Naive B cell (primary cell): ENCODE measurements at regions not wholly inside any gene's neighbourhood (a gene's known extent, or its start where the extent isn't known, plus 50 kb on each side); places are given as distances from the start of the nearest gene placed in this dataset.

Source experiments
- ATAC-seq, 2 donors: fragments of 150-1000 bp; cut with Tn5 transposase; 2 replicates each; pipeline ENCODE4 v1.10.0; 2021; ENCODE audit warnings: low read depth in 2 of 2, mild to moderate bottlenecking in 2 of 2, moderate library complexity in 2 of 2
- DNase-seq: peaks from one replicate; pipeline ENCODE4 v3.0.0; 2022
- H3K27ac Mint-ChIP-seq, 6 donors: one replicate each; pipeline ENCODE4 v1.8.0; 2020 to 2022; ENCODE audit warnings: mild to moderate bottlenecking in 6 of 6, mixed read lengths in 6 of 6, moderate library complexity in 5 of 6, inconsistent platforms in 2 of 6
- H3K27me3 Mint-ChIP-seq, 3 donors: one replicate each; pipeline ENCODE4 v1.8.0; 2021 to 2022; ENCODE audit warnings: mixed read lengths in 3 of 3, mild to moderate bottlenecking in 1 of 3
- H3K36me3 Mint-ChIP-seq, 2 donors: one replicate each; pipeline ENCODE4 v1.8.0; 2020 to 2022; ENCODE audit warnings: mixed read lengths in 2 of 2, inconsistent platforms in 1 of 2, mild to moderate bottlenecking in 1 of 2
- H3K4me1 Mint-ChIP-seq, 3 donors: one replicate each; pipeline ENCODE4 v1.8.0; 2020 to 2022; ENCODE audit warnings: mixed read lengths in 3 of 3, inconsistent platforms in 1 of 3, mild to moderate bottlenecking in 1 of 3, moderate library complexity in 1 of 3
- H3K4me3 Mint-ChIP-seq, 8 donors: one replicate each; pipeline ENCODE4 v1.8.0; 2020 to 2022; ENCODE audit warnings: mild to moderate bottlenecking in 8 of 8, mixed read lengths in 8 of 8, moderate library complexity in 8 of 8, inconsistent platforms in 2 of 8
- H3K9me3 Mint-ChIP-seq, 7 donors: one replicate each; pipeline ENCODE4 v1.8.0; 2020 to 2022; ENCODE audit warnings: mixed read lengths in 7 of 7, mild to moderate bottlenecking in 5 of 7, inconsistent platforms in 2 of 7, moderate library complexity in 1 of 7

- H3K36me3 Mint-ChIP-seq = no peaks in the 10 kb centered on the region
- H3K4me3 Mint-ChIP-seq = no peak overlapping the region
- ATAC-seq = no peak
- DNase-seq = no peak
- no peaks in the 10 kb centered on the region for H3K9me3 Mint-ChIP-seq
- H3K27me3 Mint-ChIP-seq = peaks cover 0 to 39% (median 13%) of the 10 kb centered on the region in 3 donors
- peak overlapping the region in 1 of 6 donors; percentile 2 for H3K27ac Mint-ChIP-seq
- H3K4me1 Mint-ChIP-seq = peaks cover 4 to 11% (median 6%) of the 10 kb centered on the region in 3 donors
Observed at GRCh38 chr13:30816736-30817135, 81.4 kb downstream of the ALOX5AP start.

DNA sequence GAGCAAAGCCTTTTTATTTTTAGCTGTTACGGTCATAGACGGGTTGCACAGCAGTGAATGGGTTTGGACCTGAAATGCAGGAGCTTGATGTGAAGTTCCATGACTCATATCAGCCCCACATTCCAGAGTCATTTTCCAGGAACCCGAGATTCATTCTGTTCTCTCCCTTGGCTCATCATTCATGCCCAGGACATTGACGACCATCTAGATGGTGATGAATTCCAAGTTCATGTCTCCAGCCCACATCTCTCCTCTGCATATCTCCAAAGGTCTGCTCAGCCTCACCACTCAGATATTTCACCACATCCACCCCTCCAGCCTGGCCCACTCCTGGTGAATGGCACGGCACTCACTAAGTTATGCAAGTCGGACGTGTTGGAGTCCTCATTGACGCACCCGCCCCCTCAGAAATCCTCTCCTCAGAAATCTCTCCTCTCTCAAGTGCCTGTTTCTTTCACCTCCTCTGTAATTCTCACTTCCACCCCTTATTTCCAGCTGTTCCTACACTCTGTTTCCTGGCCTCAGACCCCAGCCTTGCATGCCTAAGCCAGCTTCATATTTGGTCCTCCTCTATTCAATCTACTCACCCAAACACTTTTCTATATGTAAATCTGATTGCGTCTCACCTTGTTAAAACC lies 83.1 kb downstream of the ALOX5AP start:
- no peak overlapping the region for H3K4me3 Mint-ChIP-seq
- peaks cover 4 to 11% (median 6%) of the 10 kb centered on the region in 3 donors for H3K4me1 Mint-ChIP-seq
- H3K9me3 Mint-ChIP-seq = no peaks in the 10 kb centered on the region
- DNase-seq (no peak), ATAC-seq (no peak)
- H3K27ac Mint-ChIP-seq = peak overlapping the region in 1 of 6 donors; percentile 28
- H3K36me3 Mint-ChIP-seq = no peaks in the 10 kb centered on the region
- peaks cover 4 to 45% (median 24%) of the 10 kb centered on the region in 3 donors for H3K27me3 Mint-ChIP-seq

DNA sequence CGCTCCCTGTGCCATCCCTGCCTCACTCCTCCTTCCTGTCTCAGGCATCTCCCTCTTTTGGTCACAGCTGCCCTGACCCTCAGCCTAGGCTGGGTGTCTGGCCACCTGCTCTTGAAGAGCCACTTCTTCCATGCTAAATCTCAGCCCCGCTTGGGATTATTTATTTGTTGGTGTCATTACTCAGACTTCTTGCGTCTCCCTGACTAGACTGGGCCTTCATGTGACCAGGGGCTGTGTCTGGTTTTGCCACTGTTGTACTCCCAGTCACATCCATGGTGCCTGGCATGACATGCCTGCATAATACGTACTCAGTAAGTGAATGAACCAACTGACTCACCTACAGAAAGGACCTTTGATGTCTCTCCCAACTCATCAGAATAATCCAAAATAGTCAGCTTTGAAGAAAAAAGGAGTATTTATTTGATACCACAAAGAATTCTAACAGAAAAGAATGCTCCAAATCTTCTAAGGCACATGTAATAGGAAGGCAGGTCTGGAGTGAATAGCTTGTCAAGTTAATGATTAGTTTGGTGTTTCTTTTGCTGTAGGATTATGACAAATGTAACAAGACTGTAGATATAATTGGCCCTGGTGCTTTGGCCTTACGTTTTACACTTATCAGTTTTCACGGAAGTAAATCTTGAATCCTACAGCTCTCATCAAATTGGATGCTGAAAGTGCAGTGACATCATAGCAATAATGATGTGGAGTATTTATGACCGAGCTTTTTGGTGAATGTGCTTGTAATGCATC lies 84.0 kb downstream of the ALOX5AP start:
- no peaks in the 10 kb centered on the region for H3K9me3 Mint-ChIP-seq
- no peak overlapping the region for H3K27ac Mint-ChIP-seq
- no peaks in the 10 kb centered on the region for H3K36me3 Mint-ChIP-seq
- peaks cover 6 to 48% (median 26%) of the 10 kb centered on the region in 3 donors for H3K27me3 Mint-ChIP-seq
- no peak for DNase-seq
- no peak for ATAC-seq
- H3K4me1 Mint-ChIP-seq = peaks cover 4 to 11% (median 6%) of the 10 kb centered on the region in 3 donors
- peak overlapping the region in 1 of 8 donors; percentile 2 for H3K4me3 Mint-ChIP-seq

- peaks cover 0 to 5% of the 10 kb centered on the region in 2 donors for H3K36me3 Mint-ChIP-seq
- peaks cover 18 to 62% (median 36%) of the 10 kb centered on the region in 3 donors for H3K27me3 Mint-ChIP-seq
- DNase-seq = no peak
- H3K9me3 Mint-ChIP-seq = no peaks in the 10 kb centered on the region
- no peak overlapping the region for H3K27ac Mint-ChIP-seq
- H3K4me3 Mint-ChIP-seq = no peak overlapping the region
- peaks cover 4 to 11% (median 6%) of the 10 kb centered on the region in 3 donors for H3K4me1 Mint-ChIP-seq
- ATAC-seq = no peak
Observed at GRCh38 chr13:30821421-30821820, 84.7 kb upstream of the MEDAG start.

GRCh38 chr13:30824651-30825050 lies 81.4 kb upstream of the MEDAG start:
- peaks cover 0 to 4% (median 0%) of the 10 kb centered on the region in 7 donors for H3K9me3 Mint-ChIP-seq
- peaks cover 19 to 42% (median 28%) of the 10 kb centered on the region in 3 donors for H3K27me3 Mint-ChIP-seq
- no peaks in the 10 kb centered on the region for H3K4me1 Mint-ChIP-seq
- no peak for ATAC-seq
- peaks cover 0 to 5% of the 10 kb centered on the region in 2 donors for H3K36me3 Mint-ChIP-seq
- no peak for DNase-seq
- no peak overlapping the region for H3K27ac Mint-ChIP-seq
- no peak overlapping the region for H3K4me3 Mint-ChIP-seq

GRCh38 chr13:30826911-30827577 lies 79.0 kb upstream of the MEDAG start:
- DNase-seq (no peak), ATAC-seq (no peak)
- peaks cover 0 to 3% (median 0%) of the 10 kb centered on the region in 3 donors for H3K4me1 Mint-ChIP-seq
- no peak overlapping the region for H3K27ac Mint-ChIP-seq
- peaks cover 19 to 33% (median 27%) of the 10 kb centered on the region in 3 donors for H3K27me3 Mint-ChIP-seq
- peaks cover 0 to 5% of the 10 kb centered on the region in 2 donors for H3K36me3 Mint-ChIP-seq
- H3K4me3 Mint-ChIP-seq = no peak overlapping the region
- peaks cover 0 to 5% (median 0%) of the 10 kb centered on the region in 7 donors for H3K9me3 Mint-ChIP-seq

DNA sequence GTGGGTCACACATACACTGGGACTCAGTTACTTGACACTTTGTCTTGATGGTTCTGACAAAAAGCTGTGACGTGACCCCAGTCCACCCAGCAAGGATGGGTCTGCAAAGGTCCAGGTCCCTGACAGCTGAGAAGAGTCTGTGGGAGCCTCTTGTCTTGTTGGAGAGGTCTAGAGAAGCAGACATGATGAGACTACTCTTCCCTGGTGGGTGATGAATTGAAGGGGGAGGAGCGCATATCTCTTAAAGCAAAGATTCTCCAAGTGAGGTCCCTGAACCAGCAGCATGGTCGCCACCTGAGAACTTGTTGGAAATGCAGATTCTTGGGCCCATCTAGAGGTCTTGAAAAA lies 78.5 kb upstream of the MEDAG start:
- Mint-ChIP-seq H3K27me3 (peaks cover 19 to 30% (median 23%) of the 10 kb centered on the region in 3 donors), H3K4me1 (peaks cover 0 to 3% (median 0%) of the 10 kb centered on the region in 3 donors), H3K4me3 (no peak overlapping the region), H3K27ac (no peak overlapping the region), H3K9me3 (peaks cover 0 to 5% (median 0%) of the 10 kb centered on the region in 7 donors), H3K36me3 (peaks cover 0 to 5% of the 10 kb centered on the region in 2 donors)
- DNase-seq (no peak), ATAC-seq (no peak)

DNA sequence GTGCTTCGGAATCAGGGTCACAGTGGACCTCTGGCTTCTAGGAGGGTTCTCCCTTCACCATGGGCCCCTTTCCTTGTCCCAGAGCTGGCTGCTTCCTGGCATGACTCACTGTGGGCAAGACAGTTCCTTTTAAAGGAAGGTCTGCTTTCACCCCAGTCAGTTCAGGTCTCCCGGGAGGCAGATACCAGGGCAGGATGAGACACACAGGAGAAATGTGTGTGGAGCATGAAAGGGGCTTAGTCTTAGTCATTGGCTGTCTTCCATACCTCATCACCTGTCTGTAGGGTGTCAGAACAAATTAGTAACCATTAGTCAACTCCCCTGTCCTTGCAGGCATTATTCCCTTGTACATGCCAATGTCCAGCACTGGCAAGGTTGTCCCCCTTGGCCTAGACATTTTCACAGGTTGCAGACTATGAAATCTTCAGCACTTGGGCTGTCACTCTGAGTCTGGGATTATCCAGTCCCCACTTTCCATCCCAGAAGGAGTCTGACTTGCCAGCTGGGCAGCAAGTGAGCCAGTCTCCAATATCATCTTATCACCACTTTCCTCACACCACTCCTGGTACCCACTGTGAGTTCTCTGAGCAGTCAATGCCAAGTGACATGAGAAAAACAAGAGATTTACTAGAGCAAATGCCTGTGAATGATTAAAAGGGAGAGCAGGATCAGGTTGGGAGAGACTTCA lies 76.8 kb upstream of the MEDAG start:
- Mint-ChIP-seq H3K27me3 (peaks cover 13 to 39% (median 26%) of the 10 kb centered on the region in 3 donors), H3K27ac (no peak overlapping the region), H3K4me1 (peaks cover 0 to 5% (median 0%) of the 10 kb centered on the region in 3 donors), H3K9me3 (peaks cover 0 to 5% (median 0%) of the 10 kb centered on the region in 7 donors), H3K36me3 (peaks cover 0 to 5% of the 10 kb centered on the region in 2 donors), H3K4me3 (peak overlapping the region in 2 of 8 donors; percentile 16 to 40)
- ATAC-seq (no peak), DNase-seq (no peak)

- H3K4me3 Mint-ChIP-seq = peak overlapping the region in 2 of 8 donors; percentile 16 to 40
- peaks cover 0 to 5% of the 10 kb centered on the region in 2 donors for H3K36me3 Mint-ChIP-seq
Observed at GRCh38 chr13:30829833-30830637, 76.0 kb upstream of the MEDAG start.

GRCh38 chr13:30830638-30830965 lies 75.5 kb upstream of the MEDAG start:
- H3K9me3 Mint-ChIP-seq = peaks cover 0 to 5% (median 0%) of the 10 kb centered on the region in 7 donors
- H3K27ac Mint-ChIP-seq = peak overlapping the region in 1 of 6 donors; percentile 60
- peaks cover 0 to 5% of the 10 kb centered on the region in 2 donors for H3K36me3 Mint-ChIP-seq
- H3K4me1 Mint-ChIP-seq = peaks cover 0 to 5% (median 0%) of the 10 kb centered on the region in 3 donors
- H3K27me3 Mint-ChIP-seq = peaks cover 11 to 34% (median 24%) of the 10 kb centered on the region in 3 donors
- no peak overlapping the region for H3K4me3 Mint-ChIP-seq
- no peak for ATAC-seq
- no peak for DNase-seq

More at GRCh38 chr13:30829833-30830637, 76.0 kb upstream of the MEDAG start:
- Mint-ChIP-seq H3K9me3 (peaks cover 0 to 5% (median 0%) of the 10 kb centered on the region in 7 donors), H3K4me1 (peaks cover 0 to 5% (median 0%) of the 10 kb centered on the region in 3 donors), H3K27me3 (peaks cover 14 to 32% (median 21%) of the 10 kb centered on the region in 3 donors), H3K27ac (no peak overlapping the region)
- DNase-seq (no peak), ATAC-seq (no peak)

GRCh38 chr13:30831515-30831914 lies 74.6 kb upstream of the MEDAG start:
- ATAC-seq = no peak
- peaks cover 0 to 5% (median 0%) of the 10 kb centered on the region in 7 donors for H3K9me3 Mint-ChIP-seq
- H3K27ac Mint-ChIP-seq = peak overlapping the region in 1 of 6 donors; percentile 57
- H3K4me3 Mint-ChIP-seq = no peak overlapping the region
- no peaks in the 10 kb centered on the region for H3K36me3 Mint-ChIP-seq
- DNase-seq = no peak
- peaks cover 0 to 5% (median 0%) of the 10 kb centered on the region in 3 donors for H3K4me1 Mint-ChIP-seq
- H3K27me3 Mint-ChIP-seq = peaks cover 4 to 35% (median 28%) of the 10 kb centered on the region in 3 donors

DNA sequence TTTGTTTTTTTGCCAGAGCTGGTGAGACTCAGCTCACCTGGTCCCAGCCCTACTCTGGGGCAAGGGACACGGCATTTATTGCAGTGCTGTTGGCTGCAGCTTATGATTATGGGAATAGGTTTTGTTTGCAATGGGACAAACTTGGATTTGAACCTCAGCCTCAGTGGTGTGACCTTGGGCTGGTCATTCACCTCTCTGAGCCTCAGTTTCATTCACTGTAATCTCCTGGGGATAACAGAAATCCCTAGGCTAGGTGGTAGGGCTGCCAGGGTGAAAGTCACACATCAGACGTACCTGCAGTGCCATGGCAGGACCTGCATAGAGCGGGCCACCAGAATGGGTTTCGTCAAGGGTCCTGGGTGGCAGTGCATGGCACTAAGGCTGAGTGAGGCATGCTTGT lies 73.7 kb upstream of the MEDAG start:
- ATAC-seq (no peak), DNase-seq (no peak)
- peak overlapping the region in 1 of 6 donors; percentile 27 for H3K27ac Mint-ChIP-seq
- H3K4me1 Mint-ChIP-seq = peaks cover 0 to 5% (median 0%) of the 10 kb centered on the region in 3 donors
- no peak overlapping the region for H3K4me3 Mint-ChIP-seq
- H3K36me3 Mint-ChIP-seq = no peaks in the 10 kb centered on the region
- peaks cover 0 to 5% (median 0%) of the 10 kb centered on the region in 7 donors for H3K9me3 Mint-ChIP-seq
- H3K27me3 Mint-ChIP-seq = peaks cover 9 to 43% (median 37%) of the 10 kb centered on the region in 3 donors
